Mesenchymal stem cell (in vitro differentiated cells and primary cell): ENCODE measurements at regions not wholly inside any gene's neighbourhood (a gene's known extent, or its start where the extent isn't known, plus 50 kb on each side); places are given as distances from the start of the nearest gene placed in this dataset.

ENCODE experiments used
- DNase-seq: peaks from one replicate; pipeline ENCODE4 v3.0.0-alpha.2; 2013
- H2AFZ ChIP-seq: one replicate; pipeline ENCODE4 v1.6.1; 2013; ENCODE audit warnings: low read depth, mild to moderate bottlenecking, control low read depth, inconsistent platforms, low read length, moderate library complexity
- H2AK5ac ChIP-seq: 2 replicates; pipeline ENCODE4 v1.6.1; 2013; ENCODE audit warnings: low read length, moderate library complexity, mild to moderate bottlenecking, inconsistent platforms; ENCODE audit not compliant: severe bottlenecking
- H2BK120ac ChIP-seq: one replicate; pipeline ENCODE4 v1.6.1; 2013; ENCODE audit warnings: low read depth, mild to moderate bottlenecking, inconsistent platforms, low read length, moderate library complexity
- H2BK12ac ChIP-seq, 2 experiments: one replicate each; pipeline ENCODE4 v1.6.1; 2013; ENCODE audit warnings: inconsistent platforms in 2 of 2, low read length in 2 of 2, mild to moderate bottlenecking in 2 of 2, moderate library complexity in 2 of 2, control low read depth in 1 of 2
- H2BK15ac ChIP-seq: one replicate; pipeline ENCODE4 v1.6.1; 2013; ENCODE audit warnings: mild to moderate bottlenecking, low read depth, inconsistent platforms; ENCODE audit not compliant: poor library complexity, severe bottlenecking
- H2BK5ac ChIP-seq: 2 replicates; pipeline ENCODE4 v1.6.1; 2013; ENCODE audit warnings: low read depth, mild to moderate bottlenecking, low read length, control low read depth, inconsistent platforms; ENCODE audit not compliant: poor library complexity, severe bottlenecking
- H3K14ac ChIP-seq, 2 experiments: one replicate each; pipeline ENCODE4 v1.6.1; 2013; ENCODE audit warnings: inconsistent platforms in 2 of 2, low read length in 2 of 2, control low read depth in 1 of 2, mild to moderate bottlenecking in 1 of 2, moderate library complexity in 1 of 2
- H3K18ac ChIP-seq, 2 experiments: one replicate each; pipeline ENCODE4 v1.6.1; 2013; ENCODE audit warnings: inconsistent platforms in 2 of 2, low read length in 2 of 2, control low read depth in 1 of 2, low read depth in 1 of 2, mild to moderate bottlenecking in 1 of 2
- H3K23ac ChIP-seq, 2 experiments: one replicate each; pipeline ENCODE4 v1.6.1; 2013; ENCODE audit warnings: inconsistent platforms in 2 of 2, low read length in 2 of 2, mild to moderate bottlenecking in 2 of 2, moderate library complexity in 2 of 2, control low read depth in 1 of 2
- H3K27ac ChIP-seq: 2 replicates; pipeline ENCODE4 v1.5.1; 2013; ENCODE audit warnings: mild to moderate bottlenecking, moderate library complexity, low read length, control low read depth, inconsistent platforms; ENCODE audit not compliant: poor library complexity, severe bottlenecking
- H3K27me3 ChIP-seq, 2 experiments: 2 replicates each; pipeline versions ENCODE4 v1.6.1 to v1.7.0; 2013; ENCODE audit warnings: low read length in 2 of 2, mild to moderate bottlenecking in 2 of 2, moderate library complexity in 2 of 2, control low read depth in 1 of 2, inconsistent platforms in 1 of 2; ENCODE audit not compliant: control insufficient read depth in 1 of 2, insufficient read depth in 1 of 2
- H3K36me3 ChIP-seq, 2 experiments: 2 replicates each; pipeline versions ENCODE4 v1.6.1 to v1.7.0; 2013; ENCODE audit warnings: low read length in 2 of 2, control low read depth in 1 of 2, inconsistent platforms in 1 of 2, low read depth in 1 of 2, mild to moderate bottlenecking in 1 of 2; ENCODE audit not compliant: insufficient read depth in 2 of 2, control insufficient read depth in 1 of 2
- H3K4ac ChIP-seq, 2 experiments: one replicate each; pipeline ENCODE4 v1.6.1; 2013; ENCODE audit warnings: inconsistent platforms in 2 of 2, low read length in 2 of 2, mild to moderate bottlenecking in 2 of 2, moderate library complexity in 2 of 2, control low read depth in 1 of 2, low read depth in 1 of 2
- H3K4me1 ChIP-seq: 2 replicates; pipeline ENCODE4 v1.6.1; 2013; ENCODE audit warnings: low read depth, low read length, control low read depth; ENCODE audit not compliant: control insufficient read depth, insufficient read depth
- H3K4me2 ChIP-seq: 2 replicates; pipeline ENCODE4 v1.6.1; 2013; ENCODE audit warnings: low read length, mild to moderate bottlenecking, inconsistent platforms; ENCODE audit not compliant: poor library complexity, severe bottlenecking
- H3K4me3 ChIP-seq, 2 experiments: 2 replicates each; pipeline versions ENCODE4 v1.5.1 to v1.7.0; 2013; ENCODE audit warnings: low read length in 2 of 2, mild to moderate bottlenecking in 2 of 2, control low read depth in 1 of 2, low read depth in 1 of 2; ENCODE audit not compliant: insufficient read depth in 1 of 2
- H3K79me1 ChIP-seq: replicated peaks from 2 replicates; pipeline ENCODE4 v1.6.1; 2013; ENCODE audit warnings: mild to moderate bottlenecking, control low read depth, low read length, inconsistent platforms; ENCODE audit not compliant: poor library complexity, severe bottlenecking
- H3K9ac ChIP-seq: 2 replicates; pipeline ENCODE4 v1.7.0; 2013; ENCODE audit warnings: mild to moderate bottlenecking, low read length, moderate library complexity
- H3K9me3 ChIP-seq: 2 replicates; pipeline ENCODE4 v1.7.0; 2013; ENCODE audit warnings: mild to moderate bottlenecking, low read length; ENCODE audit not compliant: control insufficient read depth
- H4K8ac ChIP-seq: one replicate; pipeline ENCODE4 v1.6.1; 2013; ENCODE audit warnings: inconsistent platforms, mild to moderate bottlenecking, low read length, moderate library complexity
- H4K91ac ChIP-seq: one replicate; pipeline ENCODE4 v1.6.1; 2013; ENCODE audit warnings: mild to moderate bottlenecking, low read length, inconsistent platforms
- WGBS: methylation state at CpG from one replicate; pipeline ENCODE4 v1.1.7; 2013; ENCODE audit warnings: mixed read lengths; 5-methylcytosine and 5-hydroxymethylcytosine counted together

- 53% methylated on average over 7 of the region's 9 CpGs for WGBS
- no peak overlapping the region for H3K14ac ChIP-seq
Observed at GRCh38 chr4:124206779-124207605, 505.5 kb downstream of the ANKRD50 start.

GRCh38 chr4:124209211-124209610 is 503.3 kb downstream of the ANKRD50 start:
- WGBS: 100% methylated on average over 3 of the region's 3 CpGs
- no peaks in the 10 kb centered on the region for H3K9me3 ChIP-seq

More at GRCh38 chr4:124206779-124207605, 505.5 kb downstream of the ANKRD50 start:
- H3K23ac ChIP-seq: no peak overlapping the region
- H3K27ac ChIP-seq: peak overlapping the region; percentile 61
- no peak overlapping the region for H2AFZ ChIP-seq
- H2BK15ac ChIP-seq: no peak overlapping the region
- no peaks in the 10 kb centered on the region for H3K79me1 ChIP-seq
- no peak overlapping the region for H2BK120ac ChIP-seq
- no peaks in the 10 kb centered on the region for H3K4me1 ChIP-seq
- H4K8ac ChIP-seq: no peak overlapping the region
- H3K36me3 ChIP-seq: no peaks in the 10 kb centered on the region
- no peak overlapping the region for H3K9ac ChIP-seq
- H3K27me3 ChIP-seq: no peaks in the 10 kb centered on the region
- H3K18ac ChIP-seq: peak overlapping the region in 1 of 2 experiments; percentile 24
- no peak overlapping the region for H2BK12ac ChIP-seq
- no peak overlapping the region for H3K4me2 ChIP-seq
- H2BK5ac ChIP-seq: no peak overlapping the region
- no peak overlapping the region for H4K91ac ChIP-seq
- no peak overlapping the region for H3K4ac ChIP-seq
- no peak overlapping the region for H2AK5ac ChIP-seq
- H3K9me3 ChIP-seq: no peaks in the 10 kb centered on the region
- peak; percentile 80 for DNase-seq
- no peak overlapping the region for H3K4me3 ChIP-seq

GRCh38 chr4:124209626-124210025 is 502.9 kb downstream of the ANKRD50 start:
- Histone ChIP-seq H3K9ac (no peak overlapping the region), H3K27ac (no peak overlapping the region), H4K8ac (no peak overlapping the region), H3K4me2 (no peak overlapping the region), H4K91ac (no peak overlapping the region), H3K4me1 (no peaks in the 10 kb centered on the region), H3K23ac (no peak overlapping the region), H2BK5ac (no peak overlapping the region), H3K27me3 (no peaks in the 10 kb centered on the region), H3K79me1 (no peaks in the 10 kb centered on the region), H2AFZ (no peak overlapping the region), H2BK15ac (no peak overlapping the region), H3K9me3 (no peaks in the 10 kb centered on the region), H3K36me3 (no peaks in the 10 kb centered on the region), H2BK120ac (no peak overlapping the region), H3K18ac (no peak overlapping the region), H3K4me3 (no peak overlapping the region), H2AK5ac (no peak overlapping the region), H3K4ac (no peak overlapping the region), H3K14ac (no peak overlapping the region), H2BK12ac (no peak overlapping the region)
- 75% methylated on average over 2 of the region's 2 CpGs for WGBS
- DNase-seq: no peak

More at GRCh38 chr4:124209211-124209610, 503.3 kb downstream of the ANKRD50 start:
- Histone ChIP-seq H3K18ac (no peak overlapping the region), H2AK5ac (no peak overlapping the region), H3K4ac (no peak overlapping the region), H3K23ac (no peak overlapping the region), H3K79me1 (no peaks in the 10 kb centered on the region), H2AFZ (no peak overlapping the region), H4K91ac (no peak overlapping the region), H2BK15ac (no peak overlapping the region), H3K9ac (no peak overlapping the region), H3K27me3 (no peaks in the 10 kb centered on the region), H3K36me3 (no peaks in the 10 kb centered on the region), H4K8ac (no peak overlapping the region), H2BK5ac (no peak overlapping the region), H3K27ac (no peak overlapping the region), H3K4me1 (no peaks in the 10 kb centered on the region), H3K14ac (no peak overlapping the region), H3K4me3 (no peak overlapping the region), H2BK12ac (no peak overlapping the region), H2BK120ac (no peak overlapping the region), H3K4me2 (no peak overlapping the region)
- DNase-seq: no peak

GRCh38 chr4:124210746-124211145 is 501.8 kb downstream of the ANKRD50 start:
- no peak overlapping the region for H2AK5ac ChIP-seq
- H3K4me3 ChIP-seq: no peak overlapping the region
- H4K91ac ChIP-seq: no peak overlapping the region
- no peak overlapping the region for H3K4ac ChIP-seq
- no peaks in the 10 kb centered on the region for H3K27me3 ChIP-seq
- no peak overlapping the region for H2AFZ ChIP-seq
- H3K9ac ChIP-seq: no peak overlapping the region
- no peak overlapping the region for H2BK15ac ChIP-seq
- H3K14ac ChIP-seq: no peak overlapping the region
- no peak overlapping the region for H3K23ac ChIP-seq
- no peaks in the 10 kb centered on the region for H3K36me3 ChIP-seq
- no peak for DNase-seq
- no peak overlapping the region for H3K4me2 ChIP-seq
- no peak overlapping the region for H3K18ac ChIP-seq
- no peak overlapping the region for H2BK5ac ChIP-seq
- H2BK120ac ChIP-seq: no peak overlapping the region
- H3K27ac ChIP-seq: no peak overlapping the region
- no peaks in the 10 kb centered on the region for H3K9me3 ChIP-seq
- no peaks in the 10 kb centered on the region for H3K79me1 ChIP-seq
- H3K4me1 ChIP-seq: no peaks in the 10 kb centered on the region
- 98% methylated on average over 2 of the region's 2 CpGs for WGBS
- H4K8ac ChIP-seq: no peak overlapping the region
- H2BK12ac ChIP-seq: no peak overlapping the region
